HCT116 (cell line): ENCODE measurements at regions not wholly inside any gene's neighbourhood (a gene's known extent, or its start where the extent isn't known, plus 50 kb on each side); places are given as distances from the start of the nearest gene placed in this dataset.

Experiments
- ATAC-seq: fragments of 200-7000 bp; cut with Tn5 transposase; 2 replicates; pipeline ENCODE4 v1.9.1; 2020; ENCODE audit warnings: mild to moderate bottlenecking, moderate library complexity
- BruUV-seq: library from RNA; stranded (reverse); fragments of 400-500 nt; replicated peaks from 2 replicates; lab custom pipeline; 2021; lab: Mats Ljungman, UMichigan
- CTCF ChIA-PET: fragments of 300-600 bp; sonication (Branson Sonifier 250); formaldehyde crosslinking; loops from one replicate; lab custom pipeline; 2021; ENCODE audit warnings: antibody characterized with exemption; lab: Charles Lee
- POLR2A ChIA-PET: fragments of 300-600, 350-600 bp; sonication (Branson Sonifier 250); formaldehyde crosslinking; loops from one replicate; lab custom pipeline; 2021; ENCODE audit warnings: antibody characterized with exemption; lab: Charles Lee
- RAD21 ChIA-PET, 2 experiments: fragments of 300-600 bp; sonication (Branson Sonifier 250); formaldehyde crosslinking; loops; one replicate each; lab custom pipeline; 2023; ENCODE audit warnings: low total read pairs in 2 of 2; ENCODE audit not compliant: uncharacterized antibody in 2 of 2, unreplicated experiment in 2 of 2, low non-redundant PET in 1 of 2; lab: Charles Lee
- DNase-seq: peaks from one replicate; pipeline ENCODE4 v3.0.0-alpha.2; 2010; ENCODE audit warnings: low read depth, low spot score
- H2AFZ ChIP-seq: fragments of 200-600 bp; shearing (Covaris generic), sonication (generic); 2 replicates; pipeline ENCODE4 v1.6.1; 2017; ENCODE audit warnings: low read depth, mixed run types, mixed read lengths, antibody characterized with exemption, low read length; ENCODE audit not compliant: poor library complexity, severe bottlenecking
- H3K27ac ChIP-seq: 2 replicates; pipeline ENCODE4 v1.5.1; 2012; ENCODE audit warnings: low read depth, low read length
- H3K27me3 ChIP-seq: fragments of 200-600 bp; sonication (generic); 2 replicates; pipeline ENCODE4 v1.6.1; 2016; ENCODE audit warnings: mixed run types, low read length, mixed read lengths; ENCODE audit not compliant: insufficient read depth
- H3K36me3 ChIP-seq, 2 experiments: fragments of 200-500 bp in 1 of 2; fragments of 200-600 bp in 1 of 2; sonication (Bioruptor generic) in 1 of 2; sonication (generic) in 1 of 2; 2 replicates each; pipeline versions ENCODE4 v1.5.1 to v1.6.1; 2014 to 2016; ENCODE audit warnings: low read length in 2 of 2, inconsistent platforms in 1 of 2, mixed read lengths in 1 of 2, mixed run types in 1 of 2; ENCODE audit not compliant: insufficient read depth in 2 of 2, control insufficient read depth in 1 of 2
- H3K4me1 ChIP-seq, 2 experiments: fragments of 200-600 bp in 1 of 2; sonication (generic) in 1 of 2; 2 replicates each; pipeline versions ENCODE4 v1.5.1 to v1.6.1; 2012 to 2017; ENCODE audit warnings: low read length in 2 of 2, inconsistent platforms in 1 of 2, mild to moderate bottlenecking in 1 of 2, mixed read lengths in 1 of 2, mixed run types in 1 of 2, moderate library complexity in 1 of 2; ENCODE audit not compliant: insufficient read depth in 2 of 2, control insufficient read depth in 1 of 2
- H3K4me2 ChIP-seq: fragments of 200-600 bp; sonication (generic); 2 replicates; pipeline ENCODE4 v1.6.1; 2017; ENCODE audit warnings: mixed run types, low read length, mixed read lengths
- H3K4me3 ChIP-seq, 2 experiments: fragments of 200-600 bp in 1 of 2; sonication (generic) in 1 of 2; replicated peaks in 1 of 2; 2 replicates each; pipeline ENCODE4 v1.5.1; 2011 to 2016; ENCODE audit warnings: low read length in 2 of 2, control low read depth in 1 of 2, low read depth in 1 of 2, mild to moderate bottlenecking in 1 of 2, mixed read lengths in 1 of 2, mixed run types in 1 of 2
- H3K79me2 ChIP-seq: fragments of 200-600 bp; sonication (generic); 2 replicates; pipeline ENCODE4 v1.6.1; 2017; ENCODE audit warnings: mild to moderate bottlenecking, mixed run types, low read length, moderate library complexity, mixed read lengths; ENCODE audit not compliant: insufficient read depth
- H3K9ac ChIP-seq: fragments of 200-600 bp; sonication (generic); 2 replicates; pipeline ENCODE4 v1.6.1; 2016; ENCODE audit warnings: low read length, mixed read lengths
- H3K9me2 ChIP-seq: fragments of 200-600 bp; sonication (generic), shearing (Covaris generic); 2 replicates; pipeline ENCODE4 v1.6.1; 2017; ENCODE audit warnings: mixed run types, mild to moderate bottlenecking, moderate library complexity; ENCODE audit not compliant: insufficient read depth
- H3K9me3 ChIP-seq, 2 experiments: fragments of 200-500 bp in 1 of 2; fragments of 200-600 bp in 1 of 2; sonication (Bioruptor generic) in 1 of 2; sonication (generic) in 1 of 2; 2 replicates each; pipeline ENCODE4 v1.6.1; 2014 to 2017; ENCODE audit warnings: low read length in 2 of 2, mixed read lengths in 2 of 2, inconsistent platforms in 1 of 2, low read depth in 1 of 2, mild to moderate bottlenecking in 1 of 2, mixed run types in 1 of 2, moderate library complexity in 1 of 2; ENCODE audit not compliant: control insufficient read depth in 1 of 2, insufficient read depth in 1 of 2
- H4K20me1 ChIP-seq: fragments of 200-600 bp; sonication (generic), shearing (Covaris generic); 2 replicates; pipeline ENCODE4 v1.6.1; 2017; ENCODE audit warnings: mixed run types, mild to moderate bottlenecking, moderate library complexity; ENCODE audit not compliant: insufficient read depth
- CEBPB ChIP-seq: IDR thresholded peaks from 2 replicates; pipeline ENCODE4 v1.6.1; 2012; ENCODE audit warnings: low read depth
- EGR1 ChIP-seq: IDR thresholded peaks from 2 replicates; pipeline ENCODE4 v1.6.1; 2012; ENCODE audit warnings: low read depth
- EZH2 ChIP-seq: fragments of 200-600 bp; sonication (generic); IDR thresholded peaks from 2 replicates; pipeline ENCODE4 v1.6.1; 2017; ENCODE audit warnings: antibody characterized with exemption, mixed run types
- EZH2phosphoT487 ChIP-seq: fragments of 200-600 bp; IDR thresholded peaks from 2 replicates; pipeline ENCODE4 v1.6.1; 2018; ENCODE audit warnings: antibody characterized with exemption, borderline replicate concordance
- FOSL1 ChIP-seq: IDR thresholded peaks from 2 replicates; pipeline ENCODE4 v1.6.1; 2012; ENCODE audit warnings: low read depth
- JUND ChIP-seq: IDR thresholded peaks from 2 replicates; pipeline ENCODE4 v1.6.1; 2012
- POLR2A ChIP-seq: IDR thresholded peaks from 2 replicates; pipeline ENCODE4 v1.7.0; 2011; ENCODE audit warnings: borderline replicate concordance; ENCODE audit not compliant: insufficient read depth, insufficient read length; ENCODE audit errors: extremely low read depth
- POLR2AphosphoS5 ChIP-seq: IDR thresholded peaks from 2 replicates; pipeline ENCODE4 v1.6.1; 2011; ENCODE audit warnings: mild to moderate bottlenecking, low read depth, low read length, moderate library complexity
- SIN3A ChIP-seq: IDR thresholded peaks from 2 replicates; pipeline ENCODE4 v1.6.1; 2012; ENCODE audit warnings: low read depth
- SP1 ChIP-seq: IDR thresholded peaks from 2 replicates; pipeline ENCODE4 v1.6.1; 2012; ENCODE audit warnings: low read depth
- SRF ChIP-seq: IDR thresholded peaks from 2 replicates; pipeline ENCODE4 v1.6.1; 2012; ENCODE audit warnings: low read depth
- TCF7L2 ChIP-seq: IDR thresholded peaks from 2 replicates; pipeline ENCODE4 v1.7.0; 2011; ENCODE audit warnings: borderline replicate concordance, inconsistent platforms; ENCODE audit not compliant: insufficient read depth, insufficient read length; ENCODE audit errors: extremely low read depth
- YY1 ChIP-seq: IDR thresholded peaks from 2 replicates; pipeline ENCODE4 v1.6.1; 2011; ENCODE audit warnings: low read length, low read depth, moderate library complexity, mild to moderate bottlenecking; ENCODE audit not compliant: insufficient replicate concordance; ENCODE audit errors: extremely low read depth
- ZFX ChIP-seq: fragments of 450-650 bp; IDR thresholded peaks from 2 replicates; pipeline ENCODE4 v1.6.1; 2017
- intact Hi-C: fragments of 100-400 bp; cut with micrococcal nuclease; formaldehyde crosslinking; loops from 2 replicates; pipeline ENCODE4 v1.10.0; 2022
- TF ChIP-seq, protein P1 (sequence below): IDR thresholded peaks from 2 replicates; pipeline ENCODE4 v1.6.1; 2012
- TF ChIP-seq, protein P2 (sequence below): IDR thresholded peaks from 2 replicates; pipeline ENCODE4 v1.6.1; 2011; ENCODE audit warnings: mild to moderate bottlenecking, low read length, moderate library complexity; ENCODE audit not compliant: insufficient replicate concordance; ENCODE audit errors: extremely low read depth
- TF ChIP-seq, protein P3 (sequence below): IDR thresholded peaks from 2 replicates; pipeline ENCODE4 v1.6.1; 2012; ENCODE audit warnings: low read depth
- TF ChIP-seq, protein P4 (sequence below): IDR thresholded peaks from 2 replicates; pipeline ENCODE4 v1.6.1; 2012

GRCh38 chr9:115286411-115286810 lies 168.5 kb upstream of the TNC start:
- no peak overlapping the region for H3K27ac ChIP-seq
- ChIA-PET CTCF (no interaction called here), RAD21 (no interaction called here), POLR2A (no interaction called here)
- no peak overlapping the region for H3K4me2 ChIP-seq
- H3K4me1 ChIP-seq, result peaks cover 0 to under 1% of the 10 kb centered on the region in 2 experiments; a peak in 1 of 4 replicates
- no peaks in the 10 kb centered on the region for H3K9me3 ChIP-seq
- H4K20me1 ChIP-seq, result no peaks in the 10 kb centered on the region
- no peak for ATAC-seq
- H3K36me3 ChIP-seq, result no peaks in the 10 kb centered on the region
- intact Hi-C loops, result no loop called here
- no peaks in the 10 kb centered on the region for H3K79me2 ChIP-seq
- TF ChIP-seq SRF, result no peak
- TF ChIP-seq SP1, result no peak
- TF ChIP-seq TCF7L2, result no peak
- TF ChIP-seq YY1, result no peak
- TF ChIP-seq FOSL1, result no peak
- no peak for TF ChIP-seq POLR2AphosphoS5
- TF ChIP-seq, protein P1, sequence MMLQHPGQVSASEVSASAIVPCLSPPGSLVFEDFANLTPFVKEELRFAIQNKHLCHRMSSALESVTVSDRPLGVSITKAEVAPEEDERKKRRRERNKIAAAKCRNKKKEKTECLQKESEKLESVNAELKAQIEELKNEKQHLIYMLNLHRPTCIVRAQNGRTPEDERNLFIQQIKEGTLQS, result no peak
- TF ChIP-seq EZH2phosphoT487, result no peak
- TF ChIP-seq, protein P2, sequence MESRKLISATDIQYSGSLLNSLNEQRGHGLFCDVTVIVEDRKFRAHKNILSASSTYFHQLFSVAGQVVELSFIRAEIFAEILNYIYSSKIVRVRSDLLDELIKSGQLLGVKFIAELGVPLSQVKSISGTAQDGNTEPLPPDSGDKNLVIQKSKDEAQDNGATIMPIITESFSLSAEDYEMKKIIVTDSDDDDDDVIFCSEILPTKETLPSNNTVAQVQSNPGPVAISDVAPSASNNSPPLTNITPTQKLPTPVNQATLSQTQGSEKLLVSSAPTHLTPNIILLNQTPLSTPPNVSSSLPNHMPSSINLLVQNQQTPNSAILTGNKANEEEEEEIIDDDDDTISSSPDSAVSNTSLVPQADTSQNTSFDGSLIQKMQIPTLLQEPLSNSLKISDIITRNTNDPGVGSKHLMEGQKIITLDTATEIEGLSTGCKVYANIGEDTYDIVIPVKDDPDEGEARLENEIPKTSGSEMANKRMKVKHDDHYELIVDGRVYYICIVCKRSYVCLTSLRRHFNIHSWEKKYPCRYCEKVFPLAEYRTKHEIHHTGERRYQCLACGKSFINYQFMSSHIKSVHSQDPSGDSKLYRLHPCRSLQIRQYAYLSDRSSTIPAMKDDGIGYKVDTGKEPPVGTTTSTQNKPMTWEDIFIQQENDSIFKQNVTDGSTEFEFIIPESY, result no peak
- TF ChIP-seq CEBPB, result no peak
- no peak for TF ChIP-seq JUND
- no peak for TF ChIP-seq EZH2
- TF ChIP-seq, protein P3, sequence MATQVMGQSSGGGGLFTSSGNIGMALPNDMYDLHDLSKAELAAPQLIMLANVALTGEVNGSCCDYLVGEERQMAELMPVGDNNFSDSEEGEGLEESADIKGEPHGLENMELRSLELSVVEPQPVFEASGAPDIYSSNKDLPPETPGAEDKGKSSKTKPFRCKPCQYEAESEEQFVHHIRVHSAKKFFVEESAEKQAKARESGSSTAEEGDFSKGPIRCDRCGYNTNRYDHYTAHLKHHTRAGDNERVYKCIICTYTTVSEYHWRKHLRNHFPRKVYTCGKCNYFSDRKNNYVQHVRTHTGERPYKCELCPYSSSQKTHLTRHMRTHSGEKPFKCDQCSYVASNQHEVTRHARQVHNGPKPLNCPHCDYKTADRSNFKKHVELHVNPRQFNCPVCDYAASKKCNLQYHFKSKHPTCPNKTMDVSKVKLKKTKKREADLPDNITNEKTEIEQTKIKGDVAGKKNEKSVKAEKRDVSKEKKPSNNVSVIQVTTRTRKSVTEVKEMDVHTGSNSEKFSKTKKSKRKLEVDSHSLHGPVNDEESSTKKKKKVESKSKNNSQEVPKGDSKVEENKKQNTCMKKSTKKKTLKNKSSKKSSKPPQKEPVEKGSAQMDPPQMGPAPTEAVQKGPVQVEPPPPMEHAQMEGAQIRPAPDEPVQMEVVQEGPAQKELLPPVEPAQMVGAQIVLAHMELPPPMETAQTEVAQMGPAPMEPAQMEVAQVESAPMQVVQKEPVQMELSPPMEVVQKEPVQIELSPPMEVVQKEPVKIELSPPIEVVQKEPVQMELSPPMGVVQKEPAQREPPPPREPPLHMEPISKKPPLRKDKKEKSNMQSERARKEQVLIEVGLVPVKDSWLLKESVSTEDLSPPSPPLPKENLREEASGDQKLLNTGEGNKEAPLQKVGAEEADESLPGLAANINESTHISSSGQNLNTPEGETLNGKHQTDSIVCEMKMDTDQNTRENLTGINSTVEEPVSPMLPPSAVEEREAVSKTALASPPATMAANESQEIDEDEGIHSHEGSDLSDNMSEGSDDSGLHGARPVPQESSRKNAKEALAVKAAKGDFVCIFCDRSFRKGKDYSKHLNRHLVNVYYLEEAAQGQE, result no peak
- TF ChIP-seq ZFX, result no peak
- TF ChIP-seq POLR2A, result no peak
- no peak for TF ChIP-seq SIN3A
- TF ChIP-seq, protein P4, sequence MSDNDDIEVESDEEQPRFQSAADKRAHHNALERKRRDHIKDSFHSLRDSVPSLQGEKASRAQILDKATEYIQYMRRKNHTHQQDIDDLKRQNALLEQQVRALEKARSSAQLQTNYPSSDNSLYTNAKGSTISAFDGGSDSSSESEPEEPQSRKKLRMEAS, result no peak
- no peak for TF ChIP-seq EGR1
- no peaks in the 10 kb centered on the region; the same call in 1 of the 2 replicates for H3K9me2 ChIP-seq
- no peak overlapping the region for H2AFZ ChIP-seq
- no peaks in the 10 kb centered on the region for H3K27me3 ChIP-seq
- no peak overlapping the region for H3K9ac ChIP-seq
- no peak for DNase-seq
- no TSS peak for BruUV-seq
- no peak overlapping the region for H3K4me3 ChIP-seq
